ENCODE measurements at regions not wholly inside any gene's neighbourhood (a gene's known extent, or its start where the extent isn't known, plus 50 kb on each side); places are given as distances from the start of the nearest gene placed in this dataset.

DNA sequence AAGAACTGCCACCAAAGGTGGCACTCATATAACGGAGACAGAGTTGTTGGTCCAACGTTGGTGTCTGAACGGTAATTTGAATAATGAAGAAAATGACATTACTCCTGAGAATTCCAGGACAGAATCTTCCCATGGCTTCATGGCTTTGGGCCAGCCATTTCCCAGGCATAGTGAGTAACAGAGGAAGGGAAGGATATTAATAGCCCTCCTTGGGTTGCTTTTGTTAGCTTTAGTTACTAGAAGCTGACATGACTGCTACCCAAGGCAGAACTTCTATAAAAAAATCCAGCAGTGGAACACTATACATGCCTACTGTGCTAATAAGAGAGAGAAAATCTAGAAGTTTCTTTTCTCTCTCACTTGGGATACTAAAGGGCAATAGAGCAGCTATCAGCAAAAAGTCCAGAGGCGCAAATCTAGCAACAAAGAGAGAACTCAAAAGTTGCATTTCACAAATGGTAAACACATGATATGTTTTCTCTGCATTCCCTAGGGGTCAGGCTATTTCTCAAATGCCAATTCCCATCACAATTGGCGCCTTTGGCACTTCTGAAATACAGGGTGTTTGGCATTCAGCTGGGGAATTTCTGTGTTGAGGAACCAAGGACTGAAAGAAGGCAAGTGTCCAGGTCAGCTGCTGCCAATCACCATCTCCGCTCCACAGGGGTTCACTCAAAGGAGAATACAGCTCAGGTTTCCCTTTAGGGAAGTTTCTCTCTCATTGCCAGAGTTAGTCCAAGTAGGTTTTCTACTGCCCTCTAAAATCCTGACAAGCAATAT, 160.8 kb upstream of the KYNU start:
- TF ChIP-seq TAF1 (IDR thresholded peaks at IDR 0.05; ENCODE audit: borderline replicate concordance, insufficient read depth, low read length) (no peak), SIN3A (IDR thresholded peaks at IDR 0.05; ENCODE audit: borderline replicate concordance, insufficient read depth, low read length) (no peak), POLR2AphosphoS5 (IDR thresholded peaks at IDR 0.05; ENCODE audit: low read depth, low read length) (no peak), FOXP2 (optimal IDR thresholded peaks at IDR 0.05; ENCODE audit: borderline replicate concordance, extremely low read depth, extremely low read length, insufficient read depth) (no peak)
- TF ChIP-seq, protein P1, sequence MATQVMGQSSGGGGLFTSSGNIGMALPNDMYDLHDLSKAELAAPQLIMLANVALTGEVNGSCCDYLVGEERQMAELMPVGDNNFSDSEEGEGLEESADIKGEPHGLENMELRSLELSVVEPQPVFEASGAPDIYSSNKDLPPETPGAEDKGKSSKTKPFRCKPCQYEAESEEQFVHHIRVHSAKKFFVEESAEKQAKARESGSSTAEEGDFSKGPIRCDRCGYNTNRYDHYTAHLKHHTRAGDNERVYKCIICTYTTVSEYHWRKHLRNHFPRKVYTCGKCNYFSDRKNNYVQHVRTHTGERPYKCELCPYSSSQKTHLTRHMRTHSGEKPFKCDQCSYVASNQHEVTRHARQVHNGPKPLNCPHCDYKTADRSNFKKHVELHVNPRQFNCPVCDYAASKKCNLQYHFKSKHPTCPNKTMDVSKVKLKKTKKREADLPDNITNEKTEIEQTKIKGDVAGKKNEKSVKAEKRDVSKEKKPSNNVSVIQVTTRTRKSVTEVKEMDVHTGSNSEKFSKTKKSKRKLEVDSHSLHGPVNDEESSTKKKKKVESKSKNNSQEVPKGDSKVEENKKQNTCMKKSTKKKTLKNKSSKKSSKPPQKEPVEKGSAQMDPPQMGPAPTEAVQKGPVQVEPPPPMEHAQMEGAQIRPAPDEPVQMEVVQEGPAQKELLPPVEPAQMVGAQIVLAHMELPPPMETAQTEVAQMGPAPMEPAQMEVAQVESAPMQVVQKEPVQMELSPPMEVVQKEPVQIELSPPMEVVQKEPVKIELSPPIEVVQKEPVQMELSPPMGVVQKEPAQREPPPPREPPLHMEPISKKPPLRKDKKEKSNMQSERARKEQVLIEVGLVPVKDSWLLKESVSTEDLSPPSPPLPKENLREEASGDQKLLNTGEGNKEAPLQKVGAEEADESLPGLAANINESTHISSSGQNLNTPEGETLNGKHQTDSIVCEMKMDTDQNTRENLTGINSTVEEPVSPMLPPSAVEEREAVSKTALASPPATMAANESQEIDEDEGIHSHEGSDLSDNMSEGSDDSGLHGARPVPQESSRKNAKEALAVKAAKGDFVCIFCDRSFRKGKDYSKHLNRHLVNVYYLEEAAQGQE (IDR thresholded peaks at IDR 0.05; ENCODE audit: insufficient read depth in 1 of 2, low read depth in 2 of 2, low read length in 2 of 2): no peak

DNA sequence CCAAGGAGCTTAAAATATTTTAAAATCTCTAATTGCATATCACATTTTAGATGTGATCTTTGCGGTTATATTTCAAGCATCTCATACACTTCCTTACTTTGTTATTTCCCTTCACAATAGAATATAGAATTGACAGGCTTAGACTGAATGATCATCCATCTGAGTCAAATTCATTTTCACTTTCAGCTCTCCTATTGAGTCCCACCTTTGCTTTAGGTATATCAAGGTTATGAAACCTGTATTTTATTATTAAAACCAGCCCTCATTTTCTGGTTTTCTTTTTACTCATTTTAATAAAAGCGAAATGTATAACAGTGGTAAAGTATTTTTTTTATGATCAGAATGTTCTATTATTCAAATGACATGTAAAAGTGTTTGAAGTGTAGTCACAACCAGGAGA, 162.9 kb upstream of the KYNU start:
- no peak for TF ChIP-seq TAF1 (IDR thresholded peaks at IDR 0.05; ENCODE audit: borderline replicate concordance, insufficient read depth, low read length)
- TF ChIP-seq, protein P1 (IDR thresholded peaks at IDR 0.05; ENCODE audit: insufficient read depth in 1 of 2, low read depth in 2 of 2, low read length in 2 of 2): no peak
- TF ChIP-seq FOXP2 (optimal IDR thresholded peaks at IDR 0.05; ENCODE audit: borderline replicate concordance, extremely low read depth, extremely low read length, insufficient read depth): no peak
- no peak for TF ChIP-seq POLR2AphosphoS5 (IDR thresholded peaks at IDR 0.05; ENCODE audit: low read depth, low read length)
- no peak for TF ChIP-seq SIN3A (IDR thresholded peaks at IDR 0.05; ENCODE audit: borderline replicate concordance, insufficient read depth, low read length)

DNA sequence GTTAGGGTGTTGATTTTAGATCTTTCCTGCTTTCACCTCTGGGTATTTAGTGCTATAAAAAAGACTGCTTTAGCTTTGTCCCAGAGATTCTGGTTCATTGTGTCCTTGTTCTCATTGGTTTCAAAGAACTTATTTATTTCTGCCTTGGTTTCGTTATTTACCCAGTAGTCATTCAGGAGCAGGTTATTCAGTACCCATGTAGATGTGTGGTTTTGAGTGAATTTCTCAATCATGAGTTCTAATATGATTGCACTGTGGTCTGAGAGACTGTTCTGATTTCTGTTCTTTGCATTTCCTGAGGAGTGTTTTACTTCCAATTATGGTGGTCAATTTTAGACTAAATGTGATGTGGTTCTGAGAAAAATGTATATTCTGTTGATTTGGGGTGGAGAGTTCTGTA, 167.1 kb upstream of the KYNU start:
- no peak for TF ChIP-seq POLR2AphosphoS5 (IDR thresholded peaks at IDR 0.05; ENCODE audit: low read depth, low read length)

DNA sequence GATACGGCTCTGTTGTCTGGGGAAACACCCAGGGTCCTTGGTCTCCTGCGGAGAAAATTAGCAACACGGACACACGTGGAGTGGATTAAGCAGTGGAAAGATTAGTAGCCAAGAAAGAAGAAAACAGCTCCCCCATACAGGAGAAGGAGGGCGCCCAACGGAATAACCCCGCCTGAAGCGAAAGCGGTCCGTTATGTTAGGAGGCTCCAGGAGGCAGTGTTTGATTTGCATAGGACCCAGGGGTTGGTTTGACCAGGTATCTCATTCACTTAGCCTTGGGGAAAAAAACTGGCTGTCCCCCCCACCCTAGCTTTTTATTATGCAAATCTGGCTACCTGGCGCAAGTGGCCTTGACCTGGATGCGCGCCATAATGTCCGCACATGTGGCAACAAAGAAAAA, 170.1 kb upstream of the KYNU start:
- no peak for TF ChIP-seq SIN3A (IDR thresholded peaks at IDR 0.05; ENCODE audit: borderline replicate concordance, insufficient read depth, low read length)
- no peak for TF ChIP-seq POLR2AphosphoS5 (IDR thresholded peaks at IDR 0.05; ENCODE audit: low read depth, low read length)
- TF ChIP-seq, protein P1 (IDR thresholded peaks at IDR 0.05; ENCODE audit: insufficient read depth in 1 of 2, low read depth in 2 of 2, low read length in 2 of 2): no peak
- TF ChIP-seq TAF1 (IDR thresholded peaks at IDR 0.05; ENCODE audit: borderline replicate concordance, insufficient read depth, low read length): no peak
- no peak for TF ChIP-seq FOXP2 (optimal IDR thresholded peaks at IDR 0.05; ENCODE audit: borderline replicate concordance, extremely low read depth, extremely low read length, insufficient read depth)

DNA sequence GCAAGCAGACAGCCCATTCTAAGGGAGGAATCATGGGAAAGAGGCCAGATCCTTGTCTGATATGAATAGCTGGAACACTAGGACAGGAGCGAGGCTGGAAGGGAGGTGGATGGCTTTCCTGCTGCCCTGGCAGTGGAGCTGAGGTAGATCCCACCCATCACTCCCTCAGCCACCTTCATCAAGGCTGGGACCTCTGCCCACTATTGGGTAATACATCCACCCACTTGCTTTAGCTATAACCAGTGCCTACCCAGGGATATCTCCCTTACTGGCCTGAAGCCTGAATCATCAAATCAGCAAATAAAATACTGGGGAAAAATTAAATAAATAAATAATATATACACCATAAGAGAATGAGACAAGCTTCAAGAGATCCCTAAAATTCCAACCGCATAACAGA, 183.2 kb upstream of the KYNU start:
- TF ChIP-seq SIN3A (IDR thresholded peaks at IDR 0.05; ENCODE audit: borderline replicate concordance, insufficient read depth, low read length) (no peak), POLR2AphosphoS5 (IDR thresholded peaks at IDR 0.05; ENCODE audit: low read depth, low read length) (no peak), TAF1 (IDR thresholded peaks at IDR 0.05; ENCODE audit: borderline replicate concordance, insufficient read depth, low read length) (no peak), FOXP2 (optimal IDR thresholded peaks at IDR 0.05; ENCODE audit: borderline replicate concordance, extremely low read depth, extremely low read length, insufficient read depth) (no peak)
- TF ChIP-seq, protein P1 (IDR thresholded peaks at IDR 0.05; ENCODE audit: insufficient read depth in 1 of 2, low read depth in 2 of 2, low read length in 2 of 2): no peak
